HuH-7 (cell line): ENCODE measurements at regions not wholly inside any gene's neighbourhood (a gene's known extent, or its start where the extent isn't known, plus 50 kb on each side); places are given as distances from the start of the nearest gene placed in this dataset.
"Not testable (repeated sequence)": the region's sequence is repeated elsewhere in the genome, so short reads cannot be mapped to it uniquely, and the experiment has no call there.

Experiments
- DNase-seq: peaks from one replicate; pipeline ENCODE4 v3.0.0; 2011; ENCODE audit warnings: low spot score

GRCh38 chr16:60127196-60127595 lies 1393.1 kb upstream of the GOT2 start:
- DNase-seq = no peak

- not testable (repeated sequence) for DNase-seq
These were observed 1392.0 kb upstream of the GOT2 start for GRCh38 chr16:60126115-60126514.

DNA sequence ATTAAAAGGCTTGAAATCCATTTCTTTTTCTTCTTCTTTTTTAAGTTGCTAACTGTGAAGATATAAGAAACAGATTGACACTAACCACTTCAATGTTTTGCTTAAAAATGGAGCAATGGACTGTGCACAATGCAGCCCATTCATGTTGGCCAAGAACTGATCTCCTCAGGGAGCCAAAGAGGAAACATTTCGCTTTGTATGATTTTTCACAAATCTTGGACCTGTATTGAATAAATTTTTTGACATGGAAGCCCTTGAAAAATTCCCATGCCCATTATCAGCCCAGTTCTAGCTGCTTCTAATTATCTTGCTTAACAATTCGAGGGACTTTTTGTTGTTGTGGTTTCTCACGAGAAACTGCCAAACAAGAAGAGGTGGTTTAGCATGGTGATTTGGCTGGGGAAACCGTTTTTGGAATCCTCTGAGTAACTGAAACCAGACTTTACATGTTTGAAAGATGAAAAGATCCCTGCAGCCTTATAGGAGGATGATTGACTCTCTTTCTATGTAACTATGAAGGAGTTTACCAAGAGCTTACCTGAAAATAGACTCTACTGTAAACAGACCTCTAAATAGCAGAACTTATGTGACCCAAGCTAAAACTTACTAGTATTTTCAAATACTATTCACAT lies 1389.4 kb upstream of the GOT2 start:
- no peak for DNase-seq

DNA sequence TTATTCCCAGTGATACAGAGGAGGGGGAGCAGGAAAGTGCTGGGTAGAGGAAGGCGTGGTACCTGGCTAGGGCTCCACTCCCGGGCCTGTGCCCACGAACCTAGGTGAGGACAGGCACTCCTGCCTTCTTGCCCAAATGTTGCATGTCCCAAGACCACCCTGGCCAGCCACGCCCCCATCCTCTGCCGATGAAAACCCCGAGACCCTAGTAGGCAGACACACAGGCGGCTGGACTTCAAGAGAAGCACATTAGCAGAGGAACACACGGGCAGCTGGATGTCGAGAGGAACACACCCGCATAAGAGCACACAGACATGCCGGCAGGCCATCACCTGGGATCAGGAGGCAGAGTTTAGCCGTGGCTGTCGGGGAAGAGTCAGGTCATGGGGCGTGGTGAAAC lies 1386.5 kb upstream of the GOT2 start:
- DNase-seq = no peak

GRCh38 chr16:60110531-60110930 lies 1376.4 kb upstream of the GOT2 start:
- DNase-seq = no peak

DNA sequence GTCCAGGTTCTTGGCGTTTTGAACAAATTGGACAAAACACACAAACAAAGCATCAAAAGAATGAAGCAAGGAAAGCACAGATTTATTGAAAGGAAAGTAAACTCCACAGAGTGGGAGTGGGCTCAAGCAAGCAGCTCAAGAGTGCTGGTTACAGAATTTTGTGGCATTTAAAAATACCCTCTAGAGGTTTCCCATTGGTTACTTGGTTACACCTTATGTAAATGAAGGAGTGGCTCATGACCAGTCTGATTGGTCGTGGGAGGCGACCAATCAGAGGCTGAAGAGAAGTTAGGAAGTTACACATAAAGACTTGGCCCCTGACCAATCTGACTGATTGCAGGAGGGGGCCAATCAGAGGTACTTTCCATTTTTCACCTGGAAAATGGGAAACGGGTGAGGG lies 1373.8 kb upstream of the GOT2 start:
- DNase-seq = no peak

- DNase-seq = no peak
These were observed 1373.3 kb upstream of the GOT2 start for GRCh38 chr16:60107437-60107836.

- DNase-seq = no peak
These were observed 1366.3 kb upstream of the GOT2 start for GRCh38 chr16:60100371-60100770.

DNA sequence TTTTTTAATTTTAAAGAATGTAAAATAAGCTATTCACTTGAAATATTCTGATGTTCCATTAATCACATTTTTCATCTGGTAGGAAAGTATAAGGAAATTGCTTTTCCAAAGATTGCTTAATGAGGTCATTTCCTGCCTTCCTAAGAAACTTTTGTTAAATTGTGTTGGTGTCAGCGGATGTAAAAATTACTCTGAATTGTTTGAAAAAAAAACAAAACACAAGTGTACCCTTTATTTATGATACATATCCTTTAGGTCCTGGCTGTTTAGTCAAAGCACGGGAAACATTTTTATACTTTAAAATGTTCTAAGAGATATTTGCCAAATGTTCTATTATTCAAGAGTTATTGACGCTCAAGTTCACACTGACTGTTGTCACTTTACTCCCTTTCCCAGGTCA lies 1357.4 kb upstream of the GOT2 start:
- DNase-seq = no peak

GRCh38 chr16:60091071-60091470 lies 1357.0 kb upstream of the GOT2 start:
- DNase-seq = no peak

GRCh38 chr16:60087530-60087929 lies 1353.4 kb upstream of the GOT2 start:
- DNase-seq = no peak

DNA sequence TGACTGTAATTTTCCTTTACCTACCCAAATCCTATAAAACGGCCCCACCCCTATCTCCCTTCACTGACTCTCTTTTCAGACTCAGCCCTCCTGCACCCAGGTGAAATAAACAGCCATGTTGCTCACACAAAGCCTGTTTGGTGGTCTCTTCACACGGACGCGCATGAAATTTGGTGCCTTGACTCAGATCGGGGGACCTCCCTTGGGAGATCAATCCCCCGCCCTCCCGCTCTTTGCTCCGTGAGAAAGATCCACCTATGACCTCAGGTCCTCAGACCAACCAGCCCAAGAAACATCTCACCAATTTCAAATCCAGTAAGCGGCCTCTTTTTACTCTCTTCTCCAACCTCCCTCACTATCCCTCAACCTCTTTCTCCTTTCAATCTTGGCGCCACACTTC lies 1344.7 kb upstream of the GOT2 start:
- not testable (repeated sequence) for DNase-seq

- no peak for DNase-seq
These were observed 1343.7 kb upstream of the GOT2 start for GRCh38 chr16:60077861-60078260.

GRCh38 chr16:60074378-60074777 lies 1340.3 kb upstream of the GOT2 start:
- DNase-seq = no peak

DNA sequence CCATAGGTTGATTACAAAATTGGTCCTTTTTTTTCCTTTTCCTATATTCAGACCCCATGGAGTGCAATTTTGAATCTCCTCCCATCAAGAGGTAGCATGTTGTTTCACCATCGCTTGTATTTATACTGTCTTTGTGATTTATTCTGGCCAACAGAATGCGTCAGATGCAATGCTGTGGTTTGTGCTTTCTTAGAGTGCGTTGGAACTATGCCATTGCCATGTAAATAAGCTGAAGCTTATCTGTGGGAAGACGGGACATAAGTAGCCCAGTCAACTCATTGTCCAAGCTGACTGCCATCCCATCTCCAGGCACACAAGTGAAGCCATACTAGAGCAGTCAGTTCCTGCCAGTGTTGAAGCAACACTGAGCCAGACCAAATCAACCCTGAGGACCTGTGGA lies 1339.3 kb upstream of the GOT2 start:
- DNase-seq = no peak

DNA sequence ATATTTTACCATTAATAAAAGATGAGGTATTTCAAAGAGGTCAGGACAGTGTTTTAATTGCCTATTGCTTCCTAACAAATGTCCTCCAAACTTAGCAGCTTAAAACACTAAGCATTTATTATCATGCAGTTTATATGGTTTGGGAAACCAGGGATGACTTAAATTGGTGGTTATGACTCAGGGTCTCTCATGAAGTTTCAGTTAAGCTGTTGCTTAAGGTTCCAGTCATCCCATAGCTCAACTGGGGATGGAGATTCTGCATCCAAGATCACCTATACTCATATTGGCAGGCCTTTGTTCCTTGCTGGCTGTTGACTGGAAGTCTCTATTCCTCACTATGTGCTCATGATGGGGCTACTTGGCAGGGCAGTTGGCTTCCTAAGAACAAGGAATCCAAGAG lies 1329.9 kb upstream of the GOT2 start:
- no peak for DNase-seq

- no peak for DNase-seq
These were observed 1327.3 kb upstream of the GOT2 start for GRCh38 chr16:60061396-60061795.

GRCh38 chr16:60060731-60061130 lies 1326.6 kb upstream of the GOT2 start:
- no peak for DNase-seq

- DNase-seq = no peak
These were observed 1325.0 kb upstream of the GOT2 start for GRCh38 chr16:60059141-60059540.

DNA sequence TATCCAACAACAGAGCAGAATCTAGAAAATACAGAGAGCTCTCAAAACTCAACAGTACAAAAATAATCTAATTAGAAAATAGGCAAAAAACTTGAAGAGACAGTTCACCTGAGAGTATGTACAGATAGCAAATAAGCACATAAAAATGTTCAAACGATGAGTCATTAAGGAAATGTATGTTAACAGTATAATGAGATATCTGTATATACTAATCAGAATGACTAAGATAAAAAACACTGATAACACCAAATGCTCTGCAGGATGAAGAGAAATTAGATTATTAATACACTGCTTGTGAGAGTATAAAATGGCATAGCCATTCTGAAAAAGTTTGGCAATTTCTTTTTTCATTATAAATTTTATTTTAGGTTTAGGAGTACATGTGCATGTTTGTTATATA lies 1307.6 kb upstream of the GOT2 start:
- DNase-seq = no peak

DNA sequence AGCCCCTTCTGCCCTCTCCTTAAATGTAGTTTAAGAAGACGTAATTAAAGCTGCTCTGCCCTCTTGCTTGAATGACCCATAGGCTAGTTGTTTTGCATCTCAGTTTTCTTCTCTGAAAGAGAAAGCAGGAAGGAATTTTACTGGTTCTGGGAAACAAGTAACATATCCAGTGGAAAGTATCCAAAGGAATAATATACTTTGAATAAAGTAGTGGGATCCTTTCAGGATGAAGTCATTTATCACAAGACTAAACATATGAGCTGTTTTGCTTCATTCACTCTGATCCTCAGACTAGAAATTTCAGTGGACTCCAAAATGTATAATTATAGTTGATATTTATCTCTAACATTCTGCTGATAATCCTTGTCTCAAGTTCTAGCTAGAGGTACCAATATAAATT lies 1297.6 kb upstream of the GOT2 start:
- DNase-seq = no peak

GRCh38 chr16:60027351-60027750 lies 1293.2 kb upstream of the GOT2 start:
- DNase-seq = no peak

DNA sequence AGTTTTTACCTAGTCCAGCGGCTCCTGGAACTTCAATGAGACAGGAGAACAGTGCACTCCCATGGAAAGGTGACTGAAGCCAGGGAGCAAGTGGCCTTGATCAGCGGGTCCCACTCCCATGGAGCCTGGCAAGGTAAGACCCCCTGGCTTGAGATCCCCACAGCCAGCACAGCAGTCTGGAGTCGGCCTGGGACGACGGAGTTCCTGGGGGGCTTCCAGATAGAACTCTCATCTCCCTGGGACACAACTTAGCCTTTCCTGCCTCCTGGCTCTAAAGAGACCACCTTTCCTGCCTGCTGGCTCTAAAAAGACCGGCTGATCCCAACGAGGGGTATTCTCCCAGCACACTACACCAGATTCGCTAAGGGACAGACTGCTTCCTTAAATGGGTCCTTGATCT lies 1279.0 kb upstream of the GOT2 start:
- DNase-seq = no peak

DNA sequence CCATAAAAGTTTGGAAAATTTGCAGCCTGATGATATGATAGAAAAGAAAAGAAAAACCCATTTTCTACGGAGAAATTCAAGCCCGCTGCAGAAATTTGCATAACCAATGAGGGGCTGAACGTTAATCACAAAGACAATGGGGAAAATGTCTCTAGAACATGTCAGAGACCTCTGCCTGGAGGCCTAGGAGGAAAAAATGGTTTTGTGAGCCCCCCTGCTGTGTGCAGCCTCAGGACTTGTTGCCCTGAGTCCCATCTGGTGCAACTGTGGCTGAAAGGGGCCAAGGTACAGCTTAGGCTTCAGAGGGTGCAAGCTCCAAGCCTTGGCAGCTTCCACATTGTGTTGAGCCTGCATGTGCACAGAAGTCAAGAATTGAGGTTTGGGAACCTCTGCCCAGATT lies 1267.4 kb upstream of the GOT2 start:
- no peak for DNase-seq

DNA sequence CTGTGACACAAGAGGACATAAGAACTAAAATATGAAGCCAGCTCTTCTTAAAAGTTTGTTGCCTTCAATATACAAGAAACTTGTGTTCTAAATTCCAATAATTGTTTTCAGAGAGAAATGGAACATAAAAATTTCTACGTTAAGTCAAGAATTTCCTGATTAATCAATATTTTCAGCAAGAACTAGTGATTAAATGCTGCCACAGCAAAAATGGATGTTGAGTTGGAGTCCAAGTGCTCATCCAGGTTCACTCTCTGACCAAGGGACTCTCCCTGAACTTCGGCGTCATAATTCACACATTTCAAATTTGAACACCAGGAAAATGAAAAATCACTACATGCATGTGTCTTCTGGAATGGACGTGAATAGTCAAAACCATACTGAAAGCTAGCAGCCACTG lies 1263.6 kb upstream of the GOT2 start:
- DNase-seq = no peak
